ENCODE measurements at regions not wholly inside any gene's neighbourhood (a gene's known extent, or its start where the extent isn't known, plus 50 kb on each side); places are given as distances from the start of the nearest gene placed in this dataset.

- no peak for DNase-seq (ENCODE audit: low spot score)
- in situ Hi-C loops (cut with HindIII; ENCODE audit: low sequenced_read_pairs), result no loop called here
These were observed 352.9 kb upstream of the ROBO2 start for GRCh38 chr3:76687019-76687418.

DNA sequence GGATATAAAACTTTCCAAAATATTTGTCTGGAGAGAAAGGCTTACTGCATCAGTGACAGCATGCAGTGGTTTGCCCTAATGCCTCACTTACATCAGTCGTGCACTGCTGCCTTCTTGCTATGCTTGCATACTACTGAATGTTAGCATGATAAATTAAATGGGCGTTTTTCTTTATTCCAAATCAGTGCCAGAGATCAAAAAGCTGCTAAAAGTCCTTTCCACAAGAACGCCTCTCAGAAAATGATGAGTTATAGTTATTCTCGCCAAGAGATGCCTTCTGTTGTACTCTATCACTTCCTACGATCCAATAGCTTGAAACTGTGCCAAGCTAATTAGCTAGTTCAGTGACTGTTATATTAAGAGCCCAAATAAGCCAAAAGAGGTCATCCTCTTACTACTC lies 345.8 kb upstream of the ROBO2 start:
- in situ Hi-C loops (cut with HindIII; ENCODE audit: low sequenced_read_pairs), result no loop called here
- no peak for DNase-seq (ENCODE audit: low spot score)

DNA sequence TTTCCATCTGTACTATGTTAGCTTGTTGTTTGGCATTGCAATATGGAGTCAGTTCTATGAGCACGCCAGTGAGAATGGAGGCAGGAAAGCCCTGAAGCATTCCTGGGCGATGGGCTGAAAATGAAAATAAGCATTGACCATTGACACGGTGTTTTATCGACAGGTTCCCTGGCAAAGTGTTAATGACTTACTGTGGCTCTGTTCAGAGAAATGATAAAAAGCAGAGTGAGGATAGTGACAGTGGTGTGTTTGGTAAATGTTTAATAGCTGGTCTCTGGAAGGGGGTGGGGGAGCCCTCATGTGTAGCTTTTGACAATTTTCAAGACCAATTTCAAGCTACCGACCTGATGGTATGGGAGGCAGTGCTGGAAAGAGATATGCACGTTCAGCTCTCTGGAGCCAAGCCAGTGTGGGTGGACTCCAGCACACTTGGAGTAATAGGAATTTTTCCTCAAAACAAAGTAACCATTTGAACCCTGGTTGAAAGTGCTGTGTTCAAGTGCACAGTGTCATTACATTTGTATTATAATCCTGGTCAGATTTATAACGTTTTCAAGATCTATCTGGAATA lies 341.7 kb upstream of the ROBO2 start:
- in situ Hi-C loops (cut with HindIII; ENCODE audit: low sequenced_read_pairs), result no loop called here
- no peak for DNase-seq (ENCODE audit: low spot score)

- DNase-seq (ENCODE audit: low spot score), result no peak
- in situ Hi-C loops (cut with HindIII; ENCODE audit: low sequenced_read_pairs), result no loop called here
These were observed 340.1 kb upstream of the ROBO2 start for GRCh38 chr3:76699846-76700245.

GRCh38 chr3:76700323-76700722 lies 339.6 kb upstream of the ROBO2 start:
- no peak for DNase-seq (ENCODE audit: low spot score)
- in situ Hi-C loops (cut with HindIII; ENCODE audit: low sequenced_read_pairs), result no loop called here

- in situ Hi-C loops (cut with HindIII; ENCODE audit: low sequenced_read_pairs), result no loop called here
- DNase-seq (ENCODE audit: low spot score), result no peak
These were observed 337.2 kb upstream of the ROBO2 start for GRCh38 chr3:76702676-76703075.

- no peak for DNase-seq (ENCODE audit: low spot score)
These were observed 324.5 kb upstream of the ROBO2 start for GRCh38 chr3:76715426-76715825.

GRCh38 chr3:76723366-76723765 lies 316.5 kb upstream of the ROBO2 start:
- in situ Hi-C loops (cut with HindIII; ENCODE audit: low sequenced_read_pairs), result no loop called here
- DNase-seq (ENCODE audit: low spot score), result no peak

More at GRCh38 chr3:76715426-76715825, 324.5 kb upstream of the ROBO2 start:
- in situ Hi-C loops (cut with HindIII; ENCODE audit: low sequenced_read_pairs), result no loop called here

GRCh38 chr3:76724075-76724474 lies 315.8 kb upstream of the ROBO2 start:
- in situ Hi-C loops (cut with HindIII; ENCODE audit: low sequenced_read_pairs), result no loop called here
- no peak for DNase-seq (ENCODE audit: low spot score)

DNA sequence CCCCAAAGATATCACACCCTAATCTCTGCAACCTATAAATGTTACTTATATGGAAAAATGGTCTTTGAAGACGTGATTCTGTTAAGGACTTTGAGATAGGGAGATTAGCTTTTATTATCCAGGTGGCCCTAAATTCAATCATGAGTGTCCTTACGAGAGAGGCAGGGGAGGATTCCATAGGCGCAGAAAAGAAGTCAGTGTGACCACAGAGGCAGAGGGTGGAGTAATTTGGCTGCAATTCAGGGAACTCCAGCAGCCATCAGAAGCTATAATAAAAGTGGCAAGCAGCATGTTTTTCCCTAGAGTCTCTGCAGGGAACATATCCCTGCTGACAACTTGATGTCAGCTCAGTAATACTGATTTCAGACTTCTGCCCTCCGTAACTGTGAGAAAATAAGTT lies 315.2 kb upstream of the ROBO2 start:
- no peak for DNase-seq (ENCODE audit: low spot score)
- in situ Hi-C loops (cut with HindIII; ENCODE audit: low sequenced_read_pairs), result no loop called here

GRCh38 chr3:76726034-76726433 lies 313.9 kb upstream of the ROBO2 start:
- in situ Hi-C loops (cut with HindIII; ENCODE audit: low sequenced_read_pairs), result no loop called here
- no peak for DNase-seq (ENCODE audit: low spot score)

- in situ Hi-C loops (cut with HindIII; ENCODE audit: low sequenced_read_pairs), result no loop called here
These were observed 311.5 kb upstream of the ROBO2 start for GRCh38 chr3:76728426-76728825.

DNA sequence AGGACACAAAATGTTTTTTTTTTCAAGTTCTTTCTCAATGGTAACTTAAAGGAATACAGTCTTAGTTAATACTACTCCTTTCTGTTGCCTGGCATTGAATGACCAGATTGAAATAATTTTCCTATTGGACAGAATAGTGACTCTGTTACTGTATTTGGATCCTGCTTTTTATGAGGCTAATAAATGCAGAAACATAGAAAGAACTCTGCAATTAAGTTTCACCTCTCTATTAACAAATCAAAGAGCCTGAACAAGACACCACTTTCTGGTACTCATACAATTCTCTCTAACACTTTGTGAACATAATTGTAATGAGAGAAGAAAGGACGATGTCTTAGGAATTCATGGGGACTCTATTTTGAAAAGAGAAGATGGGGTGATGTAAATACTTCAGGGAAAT lies 308.4 kb upstream of the ROBO2 start:
- in situ Hi-C loops (cut with HindIII; ENCODE audit: low sequenced_read_pairs), result no loop called here
- DNase-seq (ENCODE audit: low spot score), result no peak

More at GRCh38 chr3:76728426-76728825, 311.5 kb upstream of the ROBO2 start:
- DNase-seq (ENCODE audit: low spot score), result no peak

DNA sequence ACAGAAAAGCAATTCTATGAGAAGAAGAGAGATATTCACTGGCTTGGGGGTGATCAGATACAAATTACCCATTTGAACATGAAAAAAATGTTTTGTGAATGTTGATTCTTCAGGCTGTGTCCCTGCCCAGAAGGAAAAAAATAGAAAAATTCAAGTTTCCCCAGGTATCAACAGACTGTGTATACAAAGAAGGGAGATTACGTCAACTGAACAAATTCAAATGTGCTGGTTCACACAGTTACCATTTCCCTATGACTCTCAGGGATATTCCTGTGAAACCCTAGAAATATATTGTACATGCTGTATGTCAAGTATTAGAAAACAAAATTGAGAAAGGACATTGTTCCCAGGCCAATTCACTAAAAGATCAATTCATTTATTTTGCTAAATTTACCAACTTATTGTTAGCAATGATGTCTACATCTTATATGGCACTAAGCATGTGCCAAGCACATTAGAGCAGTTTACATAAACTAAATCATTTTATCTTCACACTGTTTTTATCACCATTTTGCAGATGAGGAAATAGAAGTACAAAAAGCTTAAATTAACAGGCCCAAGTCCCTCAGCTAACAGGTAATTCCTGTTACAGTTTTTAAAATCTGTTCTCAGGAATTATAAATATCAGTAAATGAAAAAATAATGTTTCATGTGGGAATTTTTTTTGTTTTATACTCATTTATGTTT lies 306.7 kb upstream of the ROBO2 start:
- DNase-seq (ENCODE audit: low spot score), result no peak
- in situ Hi-C loops (cut with HindIII; ENCODE audit: low sequenced_read_pairs), result no loop called here

DNA sequence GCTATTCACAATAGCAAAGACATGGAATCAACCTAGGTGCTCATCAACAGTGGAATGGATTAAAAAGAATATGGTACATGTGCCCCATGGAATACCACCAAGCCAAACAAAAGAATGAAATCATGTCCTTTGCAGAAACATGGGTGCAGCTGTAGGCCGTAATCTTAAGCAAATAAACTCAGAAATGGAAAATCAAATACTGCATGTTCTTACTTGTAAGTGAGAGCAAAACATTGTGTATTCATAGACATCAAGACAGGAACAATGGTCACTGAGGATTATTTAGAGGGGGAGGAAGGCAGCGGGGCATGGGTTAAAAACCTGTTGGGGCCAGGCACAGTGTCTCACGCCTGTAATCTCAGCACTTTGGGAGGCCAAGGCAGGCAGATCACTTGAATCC lies 304.7 kb upstream of the ROBO2 start:
- in situ Hi-C loops (cut with HindIII; ENCODE audit: low sequenced_read_pairs), result no loop called here

DNA sequence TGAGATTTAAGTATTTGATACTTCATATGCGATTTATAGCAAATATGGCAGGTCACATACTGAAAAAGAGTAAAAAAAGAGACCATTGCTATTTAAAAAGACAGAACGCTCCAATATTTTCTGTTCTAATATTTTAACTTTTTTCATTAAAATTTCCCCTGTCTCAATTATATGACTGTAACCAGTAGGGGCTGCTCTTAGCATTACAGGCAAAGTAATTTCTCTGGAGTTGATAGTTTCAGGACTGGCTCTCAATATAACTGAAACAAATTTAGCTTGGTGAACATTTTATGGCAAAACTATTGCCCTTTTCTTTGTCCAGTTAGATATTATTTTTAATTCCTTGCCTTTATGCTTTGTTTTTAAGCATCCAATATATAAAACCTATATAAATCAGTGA lies 286.3 kb upstream of the ROBO2 start:
- in situ Hi-C loops (cut with HindIII; ENCODE audit: low sequenced_read_pairs), result no loop called here

More for the DNA sequence above, 304.7 kb upstream of the ROBO2 start:
- DNase-seq (ENCODE audit: low spot score), result no peak

DNA sequence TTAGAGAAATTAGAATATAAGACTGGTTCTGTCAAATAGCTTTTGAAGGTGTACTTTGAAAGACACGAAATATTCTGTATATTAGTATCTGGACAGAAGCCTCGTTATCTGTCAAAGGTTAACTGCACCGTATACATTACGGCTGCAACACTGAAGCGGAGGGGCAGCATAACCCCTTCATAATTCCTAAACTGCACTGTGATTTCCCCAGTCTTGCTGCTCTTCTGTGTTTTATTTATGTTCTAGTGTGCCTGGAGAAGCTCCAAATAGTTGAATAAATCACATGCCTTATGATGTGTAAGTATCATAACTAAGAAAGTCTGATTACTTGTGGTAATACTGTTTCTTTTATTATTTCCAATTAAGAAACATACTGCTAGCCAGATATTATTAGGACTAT lies 285.7 kb upstream of the ROBO2 start:
- in situ Hi-C loops (cut with HindIII; ENCODE audit: low sequenced_read_pairs), result no loop called here

More for the DNA sequence above, 286.3 kb upstream of the ROBO2 start:
- no peak for DNase-seq (ENCODE audit: low spot score)

DNA sequence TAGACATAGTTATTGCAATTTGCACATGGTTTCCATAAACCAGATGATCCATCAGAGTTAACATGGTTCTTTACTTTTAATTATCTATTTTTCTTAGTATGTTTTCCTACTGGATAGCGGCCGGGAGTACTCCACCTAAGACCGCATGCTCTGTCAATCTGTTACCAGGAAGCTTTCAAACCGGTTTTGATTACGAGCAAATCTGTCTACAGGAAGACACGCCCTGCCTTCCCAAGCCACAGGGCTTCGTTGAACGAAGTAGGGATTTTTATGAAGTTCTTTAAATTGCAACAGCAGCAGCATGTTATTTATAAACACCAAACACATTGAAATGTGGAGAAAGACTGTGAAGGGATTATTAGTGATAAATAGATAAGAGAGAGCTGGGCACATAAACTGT lies 283.3 kb upstream of the ROBO2 start:
- DNase-seq (ENCODE audit: low spot score), result no peak
- in situ Hi-C loops (cut with HindIII; ENCODE audit: low sequenced_read_pairs), result no loop called here

More for the DNA sequence above, 285.7 kb upstream of the ROBO2 start:
- no peak for DNase-seq (ENCODE audit: low spot score)

DNA sequence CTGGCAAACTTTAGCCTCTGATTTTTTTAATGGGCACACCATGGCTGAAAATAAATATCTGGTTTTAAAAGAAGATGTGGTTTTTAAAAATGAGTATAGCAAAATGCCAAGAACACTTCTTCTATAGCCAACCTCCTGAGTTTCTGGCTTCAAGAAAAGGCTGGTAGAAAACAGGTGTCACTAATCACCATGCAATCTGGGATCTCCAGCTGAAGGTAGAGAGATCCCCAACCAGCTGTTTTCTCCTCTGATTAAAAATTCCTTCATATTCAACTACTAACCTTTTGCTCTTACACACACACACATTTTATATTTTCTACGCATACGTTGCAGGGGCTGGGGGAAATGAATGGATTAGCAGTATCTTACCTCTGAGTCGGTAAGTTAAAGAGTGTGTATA lies 279.6 kb upstream of the ROBO2 start:
- in situ Hi-C loops (cut with HindIII; ENCODE audit: low sequenced_read_pairs), result no loop called here
- DNase-seq (ENCODE audit: low spot score), result no peak

- in situ Hi-C loops (cut with HindIII; ENCODE audit: low sequenced_read_pairs), result no loop called here
- DNase-seq (ENCODE audit: low spot score), result no peak
These were observed 274.4 kb upstream of the ROBO2 start for GRCh38 chr3:76765511-76765910.

- no peak for DNase-seq (ENCODE audit: low spot score)
- in situ Hi-C loops (cut with HindIII; ENCODE audit: low sequenced_read_pairs), result no loop called here
These were observed 271.0 kb upstream of the ROBO2 start for GRCh38 chr3:76768912-76769311.
